SK-N-DZ (cell line): ENCODE measurements at regions not wholly inside any gene's neighbourhood (a gene's known extent, or its start where the extent isn't known, plus 50 kb on each side); places are given as distances from the start of the nearest gene placed in this dataset.
A peak's percentile ranks its signal among the peaks of the same experiment; 100 is the strongest.
"Not testable (repeated sequence)": the region's sequence is repeated elsewhere in the genome, so short reads cannot be mapped to it uniquely, and the experiment has no call there.

Experiments used
- DNase-seq: peaks from one replicate; pipeline ENCODE4 v3.0.0-alpha.2; 2015; ENCODE audit warnings: low spot score

GRCh38 chr14:37890095-37890494 lies 294.7 kb downstream of the TTC6 start:
- DNase-seq = no peak

GRCh38 chr14:37891500-37891899 lies 296.1 kb downstream of the TTC6 start:
- not testable (repeated sequence) for DNase-seq

DNA sequence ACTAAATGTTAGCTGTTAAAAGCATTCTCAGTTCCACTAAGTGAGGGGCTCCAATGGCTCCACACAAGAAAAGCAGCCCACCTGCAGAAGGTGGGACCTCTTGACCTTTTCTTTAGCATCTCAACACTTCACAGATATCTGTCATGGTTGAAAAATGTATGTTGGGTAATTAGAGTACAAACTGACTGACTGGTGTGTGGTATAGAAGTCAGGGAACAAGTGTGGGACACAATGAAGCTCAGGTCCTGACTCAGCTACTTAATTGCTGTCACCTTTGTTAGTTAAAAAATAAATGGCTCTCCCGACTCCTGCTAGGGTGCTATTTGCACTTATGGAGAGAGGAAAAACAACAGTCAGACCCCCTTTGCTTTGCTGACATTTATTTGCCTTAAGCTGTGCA lies 299.0 kb downstream of the TTC6 start:
- DNase-seq = no peak

- no peak for DNase-seq
Measured at GRCh38 chr14:37899365-37899764, 303.9 kb downstream of the TTC6 start.

- no peak for DNase-seq
Measured at GRCh38 chr14:37900561-37900960, 305.1 kb downstream of the TTC6 start.

- DNase-seq = no peak
Measured at GRCh38 chr14:37901978-37902377, 305.7 kb upstream of the SSTR1 start.

DNA sequence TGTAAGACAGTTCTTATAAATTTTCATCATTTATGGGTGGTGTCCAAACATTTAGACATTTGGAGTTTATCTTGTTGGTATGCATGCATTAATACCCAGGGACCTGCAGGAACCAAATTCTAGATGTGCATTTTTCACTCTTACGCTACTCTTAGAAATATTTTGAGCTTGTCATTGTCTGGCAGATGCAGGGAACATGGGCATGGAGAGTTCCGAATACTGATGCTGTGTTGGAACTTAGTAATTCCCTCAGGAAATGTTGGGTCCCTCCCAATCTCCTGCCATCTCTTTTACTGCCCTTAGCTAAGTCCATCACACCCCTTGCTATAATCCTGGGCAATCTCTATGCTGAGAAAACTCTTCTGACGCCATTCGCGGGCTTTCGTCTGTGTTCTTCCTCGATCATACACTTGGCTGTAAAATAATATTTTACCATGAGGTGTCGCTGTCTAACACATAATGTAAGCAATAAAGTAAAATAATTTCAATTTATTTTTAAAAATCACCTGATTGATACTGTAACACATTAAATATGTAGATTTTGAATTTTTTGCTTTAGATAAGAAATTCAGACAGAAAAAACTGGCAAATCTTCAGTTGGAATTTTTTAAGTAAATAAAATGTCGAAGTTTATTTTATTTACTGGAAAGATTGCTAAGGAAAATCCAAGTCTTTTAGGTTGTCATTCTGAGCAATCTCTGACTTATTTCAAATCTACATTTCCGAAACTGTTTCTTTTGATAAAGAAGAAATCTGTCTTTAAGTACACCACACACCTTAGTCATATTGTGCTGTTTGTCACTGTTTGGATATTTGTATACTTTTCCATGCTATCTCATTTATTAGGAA lies 304.1 kb upstream of the SSTR1 start:
- peak; percentile 32 for DNase-seq

GRCh38 chr14:37924622-37925021 lies 283.1 kb upstream of the SSTR1 start:
- DNase-seq = no peak

DNA sequence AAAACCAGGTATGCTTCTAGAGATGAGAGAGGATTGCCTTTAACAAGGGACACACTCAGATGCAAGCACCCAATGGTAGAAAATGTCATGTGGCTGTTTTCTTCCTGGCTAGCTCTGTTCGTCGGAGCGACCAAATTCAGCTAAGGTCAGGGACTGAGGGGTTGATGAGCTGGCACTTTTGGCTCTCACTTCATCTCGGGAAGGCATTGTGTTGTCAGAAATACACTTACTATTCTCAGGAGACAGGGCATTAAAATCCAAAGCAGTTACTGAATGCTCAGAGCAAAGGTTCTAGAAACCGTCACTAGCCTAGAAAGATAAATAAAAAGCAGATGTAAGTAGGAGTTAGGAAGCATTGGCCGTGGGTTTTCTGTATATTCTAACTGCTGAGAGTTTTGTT lies 275.7 kb upstream of the SSTR1 start:
- no peak for DNase-seq

- DNase-seq = no peak
Measured at GRCh38 chr14:37932481-37932880, 275.2 kb upstream of the SSTR1 start.

DNA sequence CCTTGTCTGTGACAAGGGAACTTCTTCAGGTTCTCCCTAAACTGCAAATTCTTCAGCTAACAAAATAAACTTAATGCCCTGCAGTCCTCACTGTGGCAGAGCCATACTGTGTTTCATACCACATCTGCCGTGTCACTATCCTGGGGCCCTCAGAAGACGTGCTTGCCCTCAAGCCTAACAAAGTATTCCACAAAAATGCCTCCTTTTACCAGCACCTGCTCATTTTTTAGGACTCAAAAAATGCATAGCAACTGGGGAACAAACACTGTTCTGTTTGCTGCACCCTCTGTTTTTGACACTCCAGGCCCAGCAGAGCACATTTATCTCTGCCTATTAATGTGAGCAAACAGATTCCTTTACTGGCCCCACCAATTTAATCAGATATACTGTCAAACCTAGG lies 270.7 kb upstream of the SSTR1 start:
- DNase-seq = no peak

DNA sequence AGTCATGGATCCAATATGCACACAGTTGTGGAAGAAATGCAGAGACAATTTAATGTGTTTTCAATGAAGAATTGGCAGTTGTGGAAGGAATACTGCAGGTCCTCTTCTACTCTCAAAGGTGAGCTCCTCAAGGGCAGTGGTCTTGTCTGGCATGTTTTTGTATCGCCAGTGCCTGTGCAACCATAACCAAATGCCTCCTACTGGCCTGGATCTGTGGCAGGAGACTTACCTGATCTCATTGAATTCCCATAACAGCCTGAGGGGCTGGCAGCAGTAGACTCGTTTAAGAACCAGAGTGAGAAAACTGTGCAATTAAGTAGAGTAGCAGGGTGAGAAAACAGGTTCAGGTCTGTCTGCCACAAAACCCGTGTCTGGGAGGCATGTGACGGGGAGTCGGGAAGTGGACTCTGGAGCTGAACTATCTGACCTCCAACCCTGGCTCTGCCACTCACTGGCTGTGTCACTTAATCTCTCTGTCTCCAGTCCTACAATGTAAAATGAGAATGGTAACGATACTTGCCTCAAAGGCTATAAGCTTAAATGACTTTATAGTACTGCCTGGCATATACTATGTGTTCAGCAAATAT lies 268.2 kb upstream of the SSTR1 start:
- no peak for DNase-seq

GRCh38 chr14:37945959-37946358 lies 261.7 kb upstream of the SSTR1 start:
- DNase-seq = no peak

DNA sequence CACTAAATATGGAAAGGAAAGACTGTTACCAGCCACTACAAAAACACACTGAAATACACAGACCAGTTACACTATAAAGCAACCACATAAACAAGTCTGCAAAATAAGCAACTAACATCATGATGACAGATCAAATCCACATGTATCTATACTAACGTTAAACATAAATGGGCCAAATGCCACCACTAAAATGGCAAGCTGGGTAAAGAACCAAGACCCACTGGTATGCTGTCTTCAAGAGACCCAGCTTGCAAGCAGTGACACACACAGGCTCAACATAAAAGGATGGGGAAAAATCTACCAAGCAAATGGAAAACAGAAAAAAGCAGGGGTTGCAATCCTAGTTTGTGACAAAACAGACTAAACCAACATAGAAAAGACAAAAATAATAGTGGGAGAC lies 260.9 kb upstream of the SSTR1 start:
- DNase-seq = no peak

DNA sequence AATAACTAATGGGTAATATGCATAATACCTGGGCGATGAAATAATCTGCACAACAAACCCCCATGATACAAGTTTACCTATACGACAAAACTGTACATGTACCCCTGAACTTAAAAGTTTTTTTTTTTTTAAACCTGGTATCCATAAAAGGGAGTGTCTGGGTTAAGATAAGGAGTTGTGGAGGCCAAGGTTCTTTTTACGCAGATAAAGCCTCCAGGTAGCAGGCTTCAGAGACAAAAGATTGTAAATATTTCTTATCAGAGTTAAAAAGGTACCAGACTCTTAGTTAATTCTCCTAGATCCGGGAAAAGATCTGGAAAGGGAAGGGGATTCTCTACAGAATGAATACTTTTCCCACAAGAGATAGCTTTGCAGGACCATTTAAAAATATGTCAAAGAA lies 259.4 kb upstream of the SSTR1 start:
- DNase-seq = no peak

GRCh38 chr14:37968664-37969240 lies 239.0 kb upstream of the SSTR1 start:
- DNase-seq = no peak

DNA sequence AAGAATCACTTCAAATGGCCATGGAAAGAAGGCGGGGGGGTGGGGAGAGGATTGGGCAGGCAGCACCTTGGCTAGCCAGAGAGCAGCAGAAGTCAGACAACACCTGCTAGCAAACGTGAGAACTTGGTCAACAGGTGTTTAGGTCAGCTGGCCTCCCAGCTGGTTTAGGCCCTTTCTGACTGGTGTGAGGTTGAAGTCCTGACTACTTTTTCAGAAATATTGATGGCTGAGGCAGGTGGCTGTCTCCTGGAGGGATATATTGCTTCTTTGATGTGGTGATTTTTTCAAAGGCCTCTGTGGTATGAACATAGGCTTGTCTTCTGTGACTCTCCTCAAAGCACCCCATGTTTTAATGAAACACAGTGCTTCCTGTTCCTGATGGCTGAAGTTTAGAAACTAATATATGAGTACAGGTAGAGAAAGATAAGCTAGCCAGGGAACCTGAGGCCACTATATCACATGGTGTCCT lies 238.2 kb upstream of the SSTR1 start:
- no peak for DNase-seq

- no peak for DNase-seq
Measured at GRCh38 chr14:37970696-37971095, 237.0 kb upstream of the SSTR1 start.

DNA sequence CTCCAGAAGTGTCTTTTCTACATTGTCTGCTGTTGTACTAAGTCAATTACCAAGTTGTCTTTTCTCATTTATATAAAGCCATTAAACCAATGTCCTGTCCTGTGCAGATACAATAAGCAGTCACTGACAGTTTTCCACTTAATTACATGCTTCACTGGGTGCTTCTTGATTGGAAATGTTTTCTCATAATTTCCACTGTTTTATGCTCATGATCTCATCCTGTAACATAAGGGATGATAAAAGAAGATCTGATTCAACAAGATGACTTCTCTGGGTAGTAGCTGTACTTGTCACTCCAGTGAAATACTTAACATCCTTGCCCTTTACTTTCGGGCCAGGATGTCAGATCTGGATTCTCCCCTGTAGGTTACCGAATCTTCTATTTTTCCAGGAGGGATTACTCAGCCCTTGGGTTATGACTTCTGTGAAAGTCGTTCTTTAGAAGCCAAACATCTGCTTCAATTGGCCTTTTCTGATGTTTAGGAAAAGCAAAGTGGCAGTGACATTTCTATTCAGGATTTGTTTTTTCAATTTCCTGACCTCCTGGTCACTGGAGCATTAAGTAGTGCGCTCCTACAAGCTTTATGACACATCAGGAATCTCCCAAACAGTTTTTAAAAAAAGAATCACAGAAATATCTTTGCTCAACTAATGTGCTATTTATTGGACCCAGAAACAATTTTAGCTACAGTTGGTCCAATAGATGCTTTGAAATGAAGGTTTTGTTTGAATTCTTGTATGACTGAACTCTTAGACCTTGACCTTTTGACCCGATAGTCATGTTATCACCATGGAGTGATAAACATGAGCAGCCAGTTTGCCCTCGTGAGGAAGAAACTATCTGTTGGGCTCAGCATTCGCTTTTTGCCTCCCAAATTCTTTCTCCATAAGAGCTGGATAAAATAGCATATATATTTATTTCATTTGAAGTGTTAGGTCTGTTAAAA lies 234.5 kb upstream of the SSTR1 start:
- DNase-seq = no peak

- DNase-seq = no peak
Measured at GRCh38 chr14:37974421-37974820, 233.3 kb upstream of the SSTR1 start.

DNA sequence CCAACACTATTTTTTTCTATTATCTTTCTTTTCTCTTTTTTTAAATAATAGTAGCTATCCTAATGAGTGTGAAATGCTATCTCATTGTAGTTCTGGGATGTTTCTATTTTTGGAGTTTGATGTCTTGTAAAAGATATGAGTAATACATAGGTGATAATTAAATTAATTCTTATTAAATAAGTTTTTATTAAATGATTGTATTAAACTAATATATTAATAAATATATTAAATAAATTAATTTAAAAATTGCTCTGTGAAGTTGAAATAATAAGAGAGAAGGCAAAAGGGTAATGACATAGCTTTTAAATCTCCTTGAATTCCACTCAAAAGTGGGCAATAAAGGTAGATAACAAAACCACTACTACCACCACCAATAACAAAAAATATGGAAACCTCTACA lies 230.2 kb upstream of the SSTR1 start:
- no peak for DNase-seq
